ENCODE measurements at regions not wholly inside any gene's neighbourhood (a gene's known extent, or its start where the extent isn't known, plus 50 kb on each side); places are given as distances from the start of the nearest gene placed in this dataset.

DNA sequence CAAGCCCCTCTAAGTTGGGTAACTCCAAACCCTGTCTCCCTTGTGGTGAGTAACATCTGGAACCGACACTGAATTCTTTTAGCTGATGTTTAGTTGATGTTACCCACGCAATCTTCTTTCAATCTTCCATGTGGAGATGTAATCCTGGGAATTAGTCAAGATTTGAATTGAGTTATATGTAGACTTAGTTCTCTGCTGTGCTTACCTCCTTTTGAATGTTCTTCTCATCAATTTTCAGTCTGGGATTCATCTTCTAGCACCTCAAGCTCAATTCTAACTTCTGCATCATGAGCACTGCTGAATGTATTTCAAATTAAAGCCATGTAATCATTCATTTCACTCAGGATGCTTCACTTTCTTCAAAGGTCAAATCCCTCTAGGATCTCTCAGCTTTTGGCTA, 270.6 kb downstream of the FAM170A start:
- peaks cover 3% of the 10 kb centered on the region for H3K4me1 ChIP-seq (ENCODE audit: low read depth)
- no peaks in the 10 kb centered on the region for H3K9me3 ChIP-seq
- H3K36me3 ChIP-seq (ENCODE audit: low read depth), result no peaks in the 10 kb centered on the region
- intact Hi-C loops (cut with DNase I, micrococcal nuclease), result no loop called here
- TF ChIP-seq CTCF (IDR thresholded peaks at IDR 0.05), result no peak
- DNase-seq, result no peak
- no peak overlapping the region for H3K4me3 ChIP-seq
- no peak for ATAC-seq

GRCh38 chr5:119902593-119902992, 273.2 kb downstream of the FAM170A start:
- no peaks in the 10 kb centered on the region for H3K36me3 ChIP-seq (ENCODE audit: low read depth)
- H3K4me1 ChIP-seq (ENCODE audit: low read depth), result no peaks in the 10 kb centered on the region
- no peak for TF ChIP-seq CTCF (IDR thresholded peaks at IDR 0.05)
- intact Hi-C loops (cut with DNase I, micrococcal nuclease), result no loop called here
- ATAC-seq (no peak), DNase-seq (no peak)
- H3K4me3 ChIP-seq, result no peak overlapping the region
- no peaks in the 10 kb centered on the region for H3K9me3 ChIP-seq

DNA sequence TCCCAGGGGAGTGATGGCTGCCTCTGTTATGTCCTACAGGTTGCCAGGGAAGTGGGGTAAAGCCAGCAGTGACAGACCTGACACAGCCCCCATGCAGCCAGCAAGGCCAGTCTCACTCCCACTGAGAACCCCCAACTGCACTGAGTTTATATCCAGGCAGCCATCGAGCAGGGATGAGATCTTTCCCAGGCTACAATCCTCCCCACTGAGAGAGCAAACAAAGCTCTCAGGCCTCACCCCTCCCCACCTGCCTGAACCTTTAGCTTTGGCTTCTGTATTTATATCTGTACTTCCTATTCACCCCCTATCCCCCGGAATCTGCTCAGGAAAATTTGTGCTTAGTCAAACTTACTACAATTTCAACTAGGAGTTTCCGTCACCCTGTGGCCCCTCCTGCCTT, 284.1 kb downstream of the FAM170A start:
- no peak for TF ChIP-seq CTCF (IDR thresholded peaks at IDR 0.05)
- no peak for ATAC-seq
- DNase-seq, result no peak
- no peaks in the 10 kb centered on the region for H3K36me3 ChIP-seq (ENCODE audit: low read depth)
- H3K9me3 ChIP-seq, result no peaks in the 10 kb centered on the region
- intact Hi-C loops (cut with DNase I, micrococcal nuclease), result no loop called here
- no peaks in the 10 kb centered on the region for H3K4me1 ChIP-seq (ENCODE audit: low read depth)
- H3K4me3 ChIP-seq, result no peak overlapping the region

DNA sequence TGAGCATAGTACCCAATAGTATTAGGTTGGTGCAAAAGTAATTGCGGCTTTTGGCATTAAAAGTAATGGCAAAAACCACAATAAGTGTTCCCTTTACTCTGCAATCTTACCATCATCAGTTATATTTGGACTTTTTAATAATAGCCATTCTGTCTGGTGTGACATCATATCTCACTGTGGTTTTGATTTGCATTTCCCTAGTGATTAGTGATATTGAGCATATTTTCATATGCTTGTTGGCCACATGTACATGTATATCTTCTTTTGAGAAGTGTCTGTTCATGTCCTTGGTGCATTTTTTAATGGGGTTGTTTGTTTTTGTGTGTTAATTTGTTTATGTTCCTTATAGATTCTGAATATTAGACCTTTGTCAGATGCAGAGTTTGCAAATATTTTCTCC, 289.9 kb downstream of the FAM170A start:
- TF ChIP-seq CTCF (IDR thresholded peaks at IDR 0.05), result no peak
- Histone ChIP-seq H3K36me3 (ENCODE audit: low read depth) (no peaks in the 10 kb centered on the region), H3K9me3 (no peaks in the 10 kb centered on the region), H3K4me3 (no peak overlapping the region), H3K4me1 (ENCODE audit: low read depth) (no peaks in the 10 kb centered on the region)
- ATAC-seq, result no peak
- no peak for DNase-seq
- intact Hi-C loops (cut with DNase I, micrococcal nuclease), result no loop called here

DNA sequence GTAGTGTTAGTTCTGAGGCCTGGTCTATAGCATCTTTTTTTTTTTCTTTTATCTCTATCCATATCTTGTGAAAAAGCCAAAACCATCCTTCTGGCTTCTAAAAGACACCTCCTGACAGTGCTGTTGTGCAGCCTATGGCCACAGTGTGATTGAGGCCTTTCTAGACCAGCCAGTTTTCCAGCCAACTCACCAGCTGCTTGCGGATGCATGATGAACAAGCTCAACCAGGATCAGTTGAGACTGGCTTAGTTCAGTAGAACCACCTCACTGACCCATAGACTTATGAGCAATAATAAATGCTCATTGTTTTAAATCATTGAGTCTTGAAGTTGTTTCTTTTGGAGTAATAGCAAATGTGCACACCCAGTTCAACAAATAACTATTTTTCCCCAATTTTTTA, 296.9 kb downstream of the FAM170A start:
- Histone ChIP-seq H3K36me3 (ENCODE audit: low read depth) (no peaks in the 10 kb centered on the region), H3K9me3 (no peaks in the 10 kb centered on the region), H3K4me1 (ENCODE audit: low read depth) (no peaks in the 10 kb centered on the region), H3K4me3 (no peak overlapping the region)
- intact Hi-C loops (cut with DNase I, micrococcal nuclease), result no loop called here
- DNase-seq (no peak), ATAC-seq (no peak)
- TF ChIP-seq CTCF (IDR thresholded peaks at IDR 0.05), result no peak

DNA sequence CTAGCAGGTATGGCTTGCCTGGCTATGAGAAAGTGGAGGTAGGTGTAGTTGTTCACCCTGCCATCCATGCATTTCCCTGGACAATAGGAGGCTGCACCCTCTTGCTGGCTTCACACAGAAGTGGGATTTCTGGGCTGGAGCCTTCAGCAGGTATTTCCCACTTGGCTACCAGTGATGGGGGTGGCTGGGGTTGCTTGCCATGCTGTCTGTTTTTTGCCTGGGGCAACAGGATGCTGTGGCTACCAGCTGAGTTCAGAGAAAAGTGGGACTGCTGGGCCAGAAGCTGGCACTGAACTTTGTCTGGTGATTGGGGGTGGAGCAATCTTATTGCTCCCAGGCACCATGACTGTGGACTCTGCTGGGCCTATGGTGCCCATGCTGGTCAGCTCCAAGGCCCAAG, 299.6 kb downstream of the FAM170A start:
- intact Hi-C loops (cut with DNase I, micrococcal nuclease), result no loop called here
- H3K9me3 ChIP-seq, result no peaks in the 10 kb centered on the region

More for the DNA sequence above, 299.6 kb downstream of the FAM170A start:
- ATAC-seq, result no peak
- no peak for DNase-seq
- Histone ChIP-seq H3K36me3 (ENCODE audit: low read depth) (no peaks in the 10 kb centered on the region), H3K4me3 (no peak overlapping the region), H3K4me1 (ENCODE audit: low read depth) (no peaks in the 10 kb centered on the region)
- TF ChIP-seq CTCF (IDR thresholded peaks at IDR 0.05), result no peak

All from mucosa of descending colon (tissue), 3 donors.